HG03060 (cell line): ENCODE measurements at regions not wholly inside any gene's neighbourhood (a gene's known extent, or its start where the extent isn't known, plus 50 kb on each side); places are given as distances from the start of the nearest gene placed in this dataset.

ENCODE experiments used
- ATAC-seq: cut with Tn5 transposase; IDR thresholded peaks from one replicate; pipeline ENCODE4 v1.9.1; 2021; ENCODE audit warnings: low read depth, moderate number of reproducible peaks; ENCODE audit not compliant: unreplicated experiment

GRCh38 chr15:96390986-96391385, 60.5 kb downstream of the NR2F2 start:
- ATAC-seq: no peak

- ATAC-seq: no peak
These were observed 62.1 kb downstream of the NR2F2 start for GRCh38 chr15:96392380-96393208.

GRCh38 chr15:96393209-96393513, 62.7 kb downstream of the NR2F2 start:
- no peak for ATAC-seq

GRCh38 chr15:96395687-96396086, 65.2 kb downstream of the NR2F2 start:
- ATAC-seq: no peak

GRCh38 chr15:96398776-96399175, 68.3 kb downstream of the NR2F2 start:
- ATAC-seq: no peak

GRCh38 chr15:96402403-96402802, 71.9 kb downstream of the NR2F2 start:
- no peak for ATAC-seq

- ATAC-seq: no peak
These were observed 72.6 kb downstream of the NR2F2 start for GRCh38 chr15:96403071-96403470.

- no peak for ATAC-seq
These were observed 73.4 kb downstream of the NR2F2 start for GRCh38 chr15:96403932-96404331.

GRCh38 chr15:96404560-96404959, 74.1 kb downstream of the NR2F2 start:
- ATAC-seq: no peak

GRCh38 chr15:96406291-96406690, 75.8 kb downstream of the NR2F2 start:
- ATAC-seq: no peak

- ATAC-seq: no peak
These were observed 76.2 kb downstream of the NR2F2 start for GRCh38 chr15:96406701-96407100.

GRCh38 chr15:96407482-96407881, 77.0 kb downstream of the NR2F2 start:
- no peak for ATAC-seq

- ATAC-seq: no peak
These were observed 78.2 kb downstream of the NR2F2 start for GRCh38 chr15:96408591-96409183.

GRCh38 chr15:96409215-96410138, 79.0 kb downstream of the NR2F2 start:
- no peak for ATAC-seq

- no peak for ATAC-seq
These were observed 79.9 kb downstream of the NR2F2 start for GRCh38 chr15:96410175-96411055.

GRCh38 chr15:96411056-96412031, 80.8 kb downstream of the NR2F2 start:
- no peak for ATAC-seq

- ATAC-seq: no peak
These were observed 81.8 kb downstream of the NR2F2 start for GRCh38 chr15:96412045-96412905.

GRCh38 chr15:96412906-96413231, 82.4 kb downstream of the NR2F2 start:
- no peak for ATAC-seq
